Lower lobe of right lung (tissue), 2 donors: ENCODE measurements at regions not wholly inside any gene's neighbourhood (a gene's known extent, or its start where the extent isn't known, plus 50 kb on each side); places are given as distances from the start of the nearest gene placed in this dataset.

Source experiments
- ATAC-seq, 2 donors: fragments of 200-7000 bp; cut with Tn5 transposase; one replicate each; pipeline ENCODE4 v1.9.1; 2020 to 2022; ENCODE audit warnings: mild to moderate bottlenecking in 2 of 2, moderate library complexity in 2 of 2
- DNase-seq: peaks from one replicate; pipeline ENCODE4 v3.0.0-alpha.2; 2020
- H3K27ac ChIP-seq: fragments of 200-600 bp; one replicate; pipeline ENCODE4 v1.8.0; 2022
- H3K27me3 ChIP-seq: fragments of 200-600 bp; one replicate; pipeline ENCODE4 v1.8.0; 2022; ENCODE audit warnings: low read depth
- H3K36me3 ChIP-seq: fragments of 200-600 bp; one replicate; pipeline ENCODE4 v1.8.0; 2022; ENCODE audit warnings: mild to moderate bottlenecking
- H3K4me1 ChIP-seq: fragments of 200-600 bp; one replicate; pipeline ENCODE4 v1.8.0; 2022
- H3K4me3 ChIP-seq: fragments of 200-600 bp; one replicate; pipeline ENCODE4 v1.8.0; 2022; ENCODE audit warnings: mild to moderate bottlenecking
- H3K9me3 ChIP-seq: fragments of 200-600 bp; one replicate; pipeline ENCODE4 v1.8.0; 2022
- intact Hi-C: fragments of 100-400 bp; cut with DNase I; formaldehyde crosslinking; loops from one replicate; pipeline ENCODE4 v1.11.0; 2022
- TF ChIP-seq, protein P1 (sequence below): fragments of 200-600 bp; IDR thresholded peaks from one replicate; pipeline ENCODE4 v1.8.0; 2022; ENCODE audit warnings: antibody characterized with exemption, mild to moderate bottlenecking
- donor health status: DM: no; HTN: yes; CAD: no; lungs with severe emphysema.

DNA sequence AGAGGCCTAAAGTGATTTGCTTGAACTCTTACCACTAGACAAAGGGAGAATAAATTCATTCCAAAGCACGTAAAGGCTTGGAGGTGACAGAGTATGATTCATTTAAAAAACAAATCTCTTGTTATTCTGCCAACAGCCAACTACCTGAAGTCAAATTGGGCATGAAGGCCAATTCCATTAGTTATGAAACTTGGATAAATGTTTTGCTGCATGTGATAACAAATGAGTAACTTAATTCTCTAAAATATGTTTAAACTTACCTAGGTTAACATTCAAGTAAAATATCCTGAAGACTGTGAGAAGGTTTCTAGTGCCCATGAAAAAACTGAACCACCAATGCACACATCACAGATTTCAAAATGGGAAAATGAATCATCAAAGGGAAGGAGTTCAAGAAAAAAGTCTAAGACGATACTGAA is 120.1 kb upstream of the TSLP start:
- H3K4me1 ChIP-seq, result no peaks in the 10 kb centered on the region
- no peak overlapping the region for H3K27ac ChIP-seq
- intact Hi-C loops, result no loop called here
- no peak for ATAC-seq
- DNase-seq, result no peak
- TF ChIP-seq, protein P1, sequence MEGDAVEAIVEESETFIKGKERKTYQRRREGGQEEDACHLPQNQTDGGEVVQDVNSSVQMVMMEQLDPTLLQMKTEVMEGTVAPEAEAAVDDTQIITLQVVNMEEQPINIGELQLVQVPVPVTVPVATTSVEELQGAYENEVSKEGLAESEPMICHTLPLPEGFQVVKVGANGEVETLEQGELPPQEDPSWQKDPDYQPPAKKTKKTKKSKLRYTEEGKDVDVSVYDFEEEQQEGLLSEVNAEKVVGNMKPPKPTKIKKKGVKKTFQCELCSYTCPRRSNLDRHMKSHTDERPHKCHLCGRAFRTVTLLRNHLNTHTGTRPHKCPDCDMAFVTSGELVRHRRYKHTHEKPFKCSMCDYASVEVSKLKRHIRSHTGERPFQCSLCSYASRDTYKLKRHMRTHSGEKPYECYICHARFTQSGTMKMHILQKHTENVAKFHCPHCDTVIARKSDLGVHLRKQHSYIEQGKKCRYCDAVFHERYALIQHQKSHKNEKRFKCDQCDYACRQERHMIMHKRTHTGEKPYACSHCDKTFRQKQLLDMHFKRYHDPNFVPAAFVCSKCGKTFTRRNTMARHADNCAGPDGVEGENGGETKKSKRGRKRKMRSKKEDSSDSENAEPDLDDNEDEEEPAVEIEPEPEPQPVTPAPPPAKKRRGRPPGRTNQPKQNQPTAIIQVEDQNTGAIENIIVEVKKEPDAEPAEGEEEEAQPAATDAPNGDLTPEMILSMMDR, result no peak
- H3K36me3 ChIP-seq, result no peaks in the 10 kb centered on the region
- H3K4me3 ChIP-seq, result no peak overlapping the region
- no peaks in the 10 kb centered on the region for H3K27me3 ChIP-seq
- no peaks in the 10 kb centered on the region for H3K9me3 ChIP-seq

DNA sequence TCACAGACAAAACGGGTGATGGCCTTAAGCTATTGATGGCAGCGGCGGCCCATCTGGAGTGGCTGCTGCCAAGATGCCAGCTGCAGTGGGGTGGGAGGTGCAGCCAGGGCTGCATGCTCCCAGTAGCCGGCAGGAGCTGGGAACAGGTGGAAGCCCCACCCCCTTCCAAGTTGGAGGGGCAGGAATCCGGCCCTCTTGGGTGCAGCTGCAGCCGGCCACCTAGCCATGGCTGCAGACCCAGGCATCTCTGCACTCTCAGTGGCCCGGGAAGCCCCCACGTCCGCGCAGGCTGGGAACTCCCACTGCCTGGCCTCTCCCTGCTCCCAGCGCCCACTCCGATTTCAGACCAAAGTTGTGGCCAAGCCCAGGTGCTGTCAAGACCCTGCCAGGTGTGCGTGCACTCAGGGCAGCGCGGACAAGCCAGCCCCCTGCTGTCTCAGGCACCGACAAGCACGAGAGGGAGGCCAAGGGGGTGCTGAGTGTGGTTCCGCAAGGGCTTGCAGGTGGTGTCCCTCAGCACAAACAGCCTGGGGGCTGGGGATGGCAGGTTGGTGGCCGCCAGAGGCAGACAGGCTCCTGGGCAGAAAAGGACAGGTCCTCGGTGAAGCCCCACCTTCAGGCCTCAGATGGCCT is 115.1 kb upstream of the TSLP start:
- intact Hi-C loops, result no loop called here
- ATAC-seq, result peak in 1 of 2 donors; percentile 41

DNA sequence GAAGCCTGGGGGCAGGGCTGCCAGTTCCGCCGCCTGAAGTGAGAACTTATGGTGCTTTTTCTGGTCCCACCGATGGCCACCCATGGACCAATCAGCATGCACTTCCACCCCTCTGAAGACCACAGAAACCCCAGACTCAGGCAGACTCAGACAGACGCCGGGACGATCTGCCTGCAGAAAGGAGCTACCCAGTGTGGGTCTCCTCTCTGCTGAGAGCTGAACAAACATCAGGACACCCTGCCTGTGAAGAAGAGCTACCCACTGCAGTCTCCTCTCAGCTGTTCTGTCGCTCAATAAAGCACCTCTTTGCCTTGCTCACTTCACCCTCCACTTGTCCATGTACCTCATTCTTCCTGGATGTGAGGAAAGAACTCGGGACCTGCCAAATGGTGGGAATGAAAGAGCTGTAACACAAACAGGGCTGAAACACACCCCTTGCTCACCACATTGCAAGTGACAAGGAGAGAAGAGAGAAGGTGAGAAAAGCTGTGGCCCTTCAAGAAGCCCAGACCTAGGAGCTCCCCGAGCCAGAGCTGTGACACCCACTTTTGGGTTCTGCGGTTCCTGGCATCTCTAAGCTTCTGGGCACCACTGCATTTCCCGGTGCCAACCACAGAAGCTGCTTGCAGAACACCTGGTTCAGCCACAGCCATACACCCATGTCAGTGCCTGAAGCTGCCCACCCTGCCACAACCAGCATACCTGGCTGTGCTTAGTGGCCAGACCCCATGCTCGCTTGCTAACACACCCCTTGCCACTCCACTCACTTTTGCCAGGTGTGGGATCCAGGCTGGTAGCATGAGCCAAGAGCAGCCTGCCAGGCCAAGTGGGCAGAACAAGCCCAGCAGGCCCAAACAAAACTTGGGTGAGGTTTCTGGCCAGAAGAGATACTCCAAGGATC is 114.3 kb upstream of the TSLP start:
- Histone ChIP-seq H3K9me3 (no peaks in the 10 kb centered on the region), H3K36me3 (no peaks in the 10 kb centered on the region), H3K4me3 (no peak overlapping the region), H3K27me3 (no peaks in the 10 kb centered on the region), H3K27ac (no peak overlapping the region), H3K4me1 (no peaks in the 10 kb centered on the region)
- peak in 1 of 2 donors; percentile 29 for ATAC-seq
- TF ChIP-seq, protein P1, result no peak
- DNase-seq, result no peak
- intact Hi-C loops, result no loop called here

More for the DNA sequence above, 115.1 kb upstream of the TSLP start:
- Histone ChIP-seq H3K4me1 (no peaks in the 10 kb centered on the region), H3K9me3 (no peaks in the 10 kb centered on the region), H3K4me3 (no peak overlapping the region), H3K27me3 (no peaks in the 10 kb centered on the region), H3K27ac (no peak overlapping the region), H3K36me3 (no peaks in the 10 kb centered on the region)
- peak; percentile 33 for DNase-seq
- TF ChIP-seq, protein P1, result no peak

DNA sequence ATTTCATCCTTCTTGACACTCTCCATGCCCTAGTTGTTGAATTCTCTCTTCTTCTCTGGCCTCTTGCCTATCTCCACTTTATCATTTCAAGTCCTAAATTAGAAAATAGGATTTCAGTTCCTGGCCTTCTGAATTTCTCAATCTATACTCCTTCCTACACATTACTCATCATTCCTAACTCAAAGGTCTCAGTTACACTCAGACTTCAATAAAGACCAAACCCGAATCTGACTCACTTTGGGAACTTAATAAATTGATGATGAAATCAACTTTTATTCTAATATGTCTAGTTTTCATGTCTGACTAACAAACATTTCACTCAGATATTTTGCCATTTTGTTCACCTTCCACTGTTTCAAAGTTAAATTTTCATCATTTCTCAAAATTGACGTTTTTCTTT is 113.6 kb upstream of the TSLP start:
- no peak overlapping the region for H3K4me3 ChIP-seq

DNA sequence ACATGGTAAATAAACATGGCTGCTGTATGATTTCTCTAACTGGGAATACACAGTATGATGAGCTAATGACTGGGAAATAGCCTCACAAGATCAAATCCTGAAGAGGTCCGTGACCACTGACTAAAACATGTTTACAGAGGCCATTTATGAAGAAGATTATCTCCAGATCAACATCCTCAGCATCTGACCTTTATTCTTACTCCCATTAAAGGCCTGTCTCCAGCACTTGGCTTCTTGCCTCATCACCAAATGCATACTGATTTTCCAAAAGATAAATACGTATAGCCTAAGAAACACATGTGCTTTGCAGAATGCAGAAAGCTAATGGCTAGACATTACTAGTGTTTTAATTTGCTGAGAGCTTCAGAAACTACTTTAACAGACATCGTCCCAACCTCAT is 108.0 kb upstream of the TSLP start:
- no peaks in the 10 kb centered on the region for H3K4me1 ChIP-seq
- no peak overlapping the region for H3K4me3 ChIP-seq
- H3K27ac ChIP-seq, result no peak overlapping the region
- ATAC-seq (no peak), DNase-seq (no peak)
- H3K36me3 ChIP-seq, result no peaks in the 10 kb centered on the region
- intact Hi-C loops, result no loop called here
- no peaks in the 10 kb centered on the region for H3K9me3 ChIP-seq
- no peaks in the 10 kb centered on the region for H3K27me3 ChIP-seq
- TF ChIP-seq, protein P1, result no peak

More for the DNA sequence above, 113.6 kb upstream of the TSLP start:
- Histone ChIP-seq H3K27ac (no peak overlapping the region), H3K9me3 (no peaks in the 10 kb centered on the region), H3K36me3 (no peaks in the 10 kb centered on the region), H3K4me1 (no peaks in the 10 kb centered on the region), H3K27me3 (no peaks in the 10 kb centered on the region)
- ATAC-seq (no peak), DNase-seq (no peak)
- intact Hi-C loops, result no loop called here
- TF ChIP-seq, protein P1, result no peak
